A204.1 (cell line): ENCODE measurements at regions not wholly inside any gene's neighbourhood (a gene's known extent, or its start where the extent isn't known, plus 50 kb on each side); places are given as distances from the start of the nearest gene placed in this dataset.

ENCODE experiments used
- FAIRE-seq: peaks from 2 replicates; lab custom pipeline; 2012; peaks lifted over from hg19 to GRCh38; lab: Jason Lieb, UNC

DNA sequence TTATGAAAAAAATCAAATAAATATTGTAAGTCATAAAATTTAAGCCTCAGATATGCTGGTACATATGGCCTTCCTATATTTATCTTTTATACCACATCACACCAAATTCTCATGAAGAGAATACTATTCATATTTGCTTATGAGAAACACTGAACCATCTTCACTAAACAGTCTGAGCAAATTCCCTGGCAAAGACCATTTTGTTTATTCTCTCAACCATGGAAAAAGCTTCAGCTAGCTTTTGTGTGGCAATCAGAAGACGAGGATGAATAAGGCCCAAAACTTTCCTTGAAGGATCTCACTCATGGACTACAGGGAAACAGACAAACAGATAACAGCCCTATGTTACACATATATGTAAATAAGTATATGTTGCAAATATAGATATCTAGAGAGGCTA, 252.1 kb downstream of the TMX3 start:
- no peak for FAIRE-seq

GRCh38 chr18:68462148-68462547, 252.8 kb downstream of the TMX3 start:
- FAIRE-seq = no peak

GRCh38 chr18:68461481-68462018, 253.4 kb downstream of the TMX3 start:
- FAIRE-seq = no peak

- no peak for FAIRE-seq
Measured at GRCh38 chr18:68459968-68460367, 254.9 kb downstream of the TMX3 start.

GRCh38 chr18:68456985-68457384, 257.9 kb downstream of the TMX3 start:
- FAIRE-seq = no peak

DNA sequence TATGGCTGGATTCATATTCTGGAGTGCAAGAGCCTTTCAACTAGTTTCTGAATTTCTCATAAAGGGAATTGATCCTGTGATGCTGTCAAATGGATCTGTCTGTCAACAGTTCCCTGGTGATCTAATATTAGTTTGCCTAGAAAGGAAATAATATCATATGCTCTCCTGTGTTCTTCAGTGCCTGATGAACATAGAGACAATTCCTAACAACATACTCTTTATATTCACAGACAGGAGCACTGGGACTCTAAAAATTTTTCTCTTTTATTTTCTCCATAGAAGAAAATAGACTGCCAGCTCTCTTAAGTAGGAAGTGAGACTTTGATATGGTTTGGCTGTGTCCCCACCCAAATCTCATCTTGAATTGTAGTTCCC, 259.7 kb downstream of the TMX3 start:
- FAIRE-seq = no peak

DNA sequence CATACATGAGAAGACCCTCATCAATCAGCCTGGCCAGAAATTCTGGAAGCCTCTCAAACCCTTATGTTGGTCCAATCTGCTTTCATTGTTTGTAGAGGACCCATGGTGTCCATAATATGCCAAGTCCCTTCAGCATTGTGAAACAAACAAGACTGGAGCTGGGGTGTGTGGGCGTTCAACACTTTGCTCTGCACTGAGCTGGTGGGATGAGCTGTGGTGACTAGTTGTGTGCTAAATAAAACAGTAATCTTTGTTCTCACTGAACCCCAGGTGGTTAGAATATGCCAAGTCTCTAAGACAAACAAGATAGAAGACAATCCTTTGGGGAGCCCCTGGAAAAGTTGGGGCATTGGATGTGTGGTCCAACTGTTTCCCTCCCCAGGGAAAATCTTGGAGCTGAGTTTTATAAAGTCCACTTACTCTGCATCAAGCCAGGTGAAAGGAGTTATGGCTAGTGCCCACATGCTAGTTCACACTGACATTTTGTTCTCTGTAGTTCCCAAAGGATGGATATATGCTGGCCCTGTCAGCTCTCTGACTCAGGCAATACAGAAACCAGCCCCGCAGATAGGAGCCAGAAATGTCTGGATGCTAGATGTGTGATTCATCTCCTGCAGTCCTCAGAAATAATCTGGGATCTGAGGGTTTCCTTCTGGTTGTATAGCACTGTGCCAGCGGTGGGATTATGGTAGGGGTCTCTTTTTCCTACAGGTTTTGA, 260.2 kb downstream of the TMX3 start:
- FAIRE-seq = no peak

DNA sequence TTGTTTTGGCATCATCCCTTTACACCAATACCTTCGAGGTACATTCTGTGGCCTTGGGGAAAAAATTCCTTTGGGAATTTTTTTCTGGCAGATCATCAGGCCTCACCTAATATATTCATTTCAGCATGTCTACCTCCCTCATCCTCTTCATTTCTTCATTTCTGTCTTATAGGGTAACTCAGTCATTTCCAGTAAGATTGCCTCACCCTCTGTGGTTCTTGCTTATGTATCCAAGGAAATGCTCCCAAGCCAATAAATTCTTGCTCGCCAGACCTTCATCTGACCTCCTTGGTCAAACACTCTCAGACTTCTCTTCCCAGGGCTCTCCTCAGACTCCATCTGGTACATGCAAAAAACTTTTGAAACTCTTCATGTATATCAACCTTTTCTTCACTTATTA, 265.6 kb downstream of the TMX3 start:
- FAIRE-seq = no peak

GRCh38 chr18:68448736-68449135, 266.2 kb downstream of the TMX3 start:
- no peak for FAIRE-seq

GRCh38 chr18:68447286-68447685, 267.6 kb downstream of the TMX3 start:
- FAIRE-seq = no peak

DNA sequence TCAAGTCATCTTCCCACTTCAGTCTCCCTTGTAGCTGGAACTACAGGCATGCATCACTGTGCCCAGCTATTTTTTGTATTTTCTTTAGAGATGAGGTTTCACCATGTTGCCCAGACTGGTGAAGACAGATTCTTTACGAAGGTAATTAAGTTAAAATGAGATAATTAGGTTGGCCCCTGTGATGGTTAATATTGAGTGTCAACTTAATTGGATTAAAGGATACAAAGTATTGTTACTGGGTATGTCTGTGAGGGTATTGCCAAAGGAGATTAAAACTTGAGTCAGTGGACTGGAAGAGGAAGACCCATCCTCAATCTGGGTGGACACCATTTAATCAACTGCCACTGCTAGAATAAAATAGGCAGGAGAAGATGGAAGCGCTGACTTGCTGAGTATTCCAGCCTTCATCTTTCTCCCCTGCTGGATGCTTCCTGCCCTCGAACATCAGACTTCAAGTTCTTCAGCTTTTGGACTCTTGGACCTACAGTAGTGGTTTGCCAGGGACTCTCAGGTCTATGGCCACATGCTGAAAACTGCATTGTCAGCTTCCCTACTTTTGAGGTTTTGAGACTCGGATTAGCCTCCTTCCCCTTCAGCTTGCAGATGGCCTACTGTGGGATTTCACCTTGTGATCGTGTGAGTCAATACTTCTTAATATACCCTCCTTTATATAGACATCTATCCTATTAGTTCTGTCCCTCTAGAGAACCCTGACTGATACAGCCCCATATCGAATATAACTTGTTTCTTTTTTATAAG, 269.1 kb downstream of the TMX3 start:
- FAIRE-seq = no peak

DNA sequence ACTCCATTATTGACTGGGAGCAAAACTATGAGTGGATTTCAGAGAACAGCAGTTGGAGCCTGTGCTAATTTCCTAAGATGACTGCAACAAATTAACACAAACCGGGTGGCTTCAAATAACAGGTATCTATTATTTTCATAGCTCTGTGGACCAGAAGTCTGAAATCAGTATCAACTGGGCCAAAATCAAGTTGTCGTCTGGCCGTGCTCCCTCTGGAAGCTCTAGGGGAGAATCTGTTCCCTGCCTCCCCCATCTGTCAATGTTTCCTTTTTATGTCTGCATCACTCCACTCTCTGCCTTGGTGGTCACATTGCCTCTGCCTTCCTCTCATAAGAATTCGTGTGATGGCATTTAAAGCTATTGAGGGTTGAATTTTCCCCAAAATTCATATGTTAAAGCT, 269.8 kb downstream of the TMX3 start:
- FAIRE-seq = no peak

DNA sequence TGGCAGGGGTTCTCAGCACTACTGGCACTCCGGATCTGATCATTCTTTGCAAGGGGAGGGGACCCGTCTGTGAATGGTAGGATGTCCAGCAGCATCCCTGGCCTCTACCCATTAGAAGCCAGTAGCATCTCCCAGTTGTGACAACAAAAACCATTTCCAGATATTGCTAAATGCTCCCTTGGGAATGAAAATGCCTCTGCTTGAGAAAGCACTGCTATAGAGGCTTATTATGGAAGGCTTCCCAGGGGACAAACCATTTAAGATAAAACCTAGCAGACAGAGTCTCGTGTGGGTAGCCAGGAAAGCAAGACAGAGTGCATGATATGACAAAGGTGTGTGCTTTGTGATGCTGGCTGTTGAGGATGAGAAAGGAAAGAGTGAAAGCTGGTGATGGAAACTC, 273.7 kb downstream of the TMX3 start:
- FAIRE-seq = no peak

- no peak for FAIRE-seq
Measured at GRCh38 chr18:68440433-68440832, 274.5 kb downstream of the TMX3 start.

DNA sequence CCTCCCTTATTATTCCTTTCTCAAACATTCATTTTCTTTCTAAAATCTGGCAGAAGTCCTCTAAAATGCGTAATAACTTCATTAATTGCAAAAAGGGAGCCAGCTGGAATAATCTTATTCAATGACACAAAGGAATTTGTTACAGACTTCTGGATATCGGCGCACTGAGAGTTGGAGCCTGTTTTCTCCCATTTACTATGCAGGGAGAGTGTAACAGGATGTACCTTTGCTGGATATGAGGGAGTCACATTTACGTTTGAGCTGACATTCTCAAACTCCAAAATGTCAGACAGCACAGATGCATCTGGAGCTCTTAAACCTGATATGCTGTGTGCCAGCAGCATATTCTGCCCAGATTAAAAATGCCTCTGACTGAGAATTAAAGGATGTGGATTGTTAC, 275.3 kb downstream of the TMX3 start:
- no peak for FAIRE-seq

DNA sequence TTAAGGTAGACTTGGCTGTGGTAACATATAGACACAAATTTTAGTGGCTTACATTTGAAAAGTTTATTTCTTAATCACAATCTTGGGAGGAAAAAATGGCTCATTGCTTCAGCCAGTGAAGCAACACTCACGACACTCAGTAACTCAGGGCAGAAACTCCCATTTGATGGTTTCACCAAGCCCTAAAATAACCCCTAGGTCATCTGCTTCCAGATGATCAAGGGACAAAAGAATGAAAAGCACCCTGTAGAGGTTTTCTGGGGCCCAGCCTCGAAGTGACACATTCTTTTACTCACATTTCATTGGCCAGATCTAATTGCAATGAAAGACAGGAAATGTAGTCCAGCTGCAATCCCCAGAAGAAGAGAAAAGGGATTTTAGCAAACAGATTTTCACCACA, 275.9 kb downstream of the TMX3 start:
- no peak for FAIRE-seq

GRCh38 chr18:68438536-68438935, 276.4 kb downstream of the TMX3 start:
- no peak for FAIRE-seq

GRCh38 chr18:68436485-68436884, 278.4 kb downstream of the TMX3 start:
- FAIRE-seq = no peak

- FAIRE-seq = no peak
Measured at GRCh38 chr18:68435581-68435980, 279.3 kb downstream of the TMX3 start.

DNA sequence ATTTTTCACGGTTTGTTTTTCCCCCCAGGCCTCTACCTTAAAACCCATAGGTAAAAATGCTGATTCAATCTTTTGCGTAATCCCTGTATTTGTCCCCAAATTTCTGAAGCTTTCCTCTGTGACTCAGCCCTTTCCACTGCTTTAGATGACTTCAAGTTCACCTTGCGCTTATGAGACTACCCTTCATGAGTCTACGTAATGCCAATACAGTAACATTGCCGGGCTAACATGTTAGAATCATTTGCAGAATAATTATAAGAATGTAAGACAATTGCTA, 283.0 kb downstream of the TMX3 start:
- no peak for FAIRE-seq

DNA sequence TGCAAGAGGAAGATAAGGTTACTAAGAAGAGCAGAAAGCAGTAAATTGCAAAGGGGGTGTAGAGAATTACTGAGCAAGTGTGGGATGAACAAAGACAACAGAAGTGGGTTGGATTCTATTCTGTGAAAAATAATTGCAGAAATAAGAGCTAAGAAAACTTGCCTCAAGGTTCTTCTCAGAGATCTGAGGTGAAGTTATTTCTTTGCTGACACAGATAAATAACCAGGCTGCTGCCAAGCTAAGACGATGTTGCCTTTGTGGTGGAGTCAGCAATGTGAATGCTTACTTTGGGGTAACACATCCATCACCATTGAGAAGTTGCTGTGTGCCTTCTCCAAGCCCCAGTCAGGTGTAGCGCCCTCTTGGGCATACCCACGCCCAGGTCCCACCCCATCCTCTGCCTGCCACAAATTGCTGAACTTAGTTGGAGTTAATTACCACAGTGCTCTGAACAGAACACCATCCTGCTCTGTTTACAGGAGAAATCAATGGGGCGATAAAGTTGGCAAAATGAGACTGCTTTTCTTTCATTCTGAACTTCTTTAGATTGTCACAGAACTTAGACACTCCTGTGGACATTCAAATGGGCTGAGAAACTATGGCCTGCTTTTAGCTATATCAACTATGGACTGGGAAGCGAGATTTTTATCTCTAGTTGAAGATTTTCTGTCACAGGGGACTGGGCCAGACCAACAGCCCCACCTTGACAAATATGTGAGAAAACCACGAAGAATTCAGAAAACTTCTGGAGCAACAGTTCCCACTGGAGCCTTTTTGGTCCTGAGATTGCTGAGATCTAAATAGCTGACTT, 283.6 kb downstream of the TMX3 start:
- no peak for FAIRE-seq

GRCh38 chr18:68429841-68430240, 285.1 kb downstream of the TMX3 start:
- no peak for FAIRE-seq

DNA sequence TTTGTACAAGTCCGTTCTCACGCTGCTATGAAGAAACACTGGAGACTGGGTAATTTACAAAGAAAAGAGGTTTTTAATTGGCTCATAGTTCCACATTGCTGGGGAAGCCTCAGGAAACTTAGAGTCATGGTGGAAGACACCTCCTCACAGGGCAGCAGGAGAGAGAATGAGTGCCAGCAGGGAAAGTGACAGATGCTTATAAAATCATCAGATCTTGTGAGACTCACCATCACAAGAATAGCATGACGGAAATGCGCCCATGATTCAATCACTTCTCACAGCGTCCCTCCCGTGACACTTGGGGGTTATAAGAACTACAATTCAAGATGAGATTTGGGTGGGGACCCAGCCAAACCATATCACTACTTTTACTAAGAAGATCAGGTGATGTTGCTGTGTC, 285.8 kb downstream of the TMX3 start:
- no peak for FAIRE-seq
